Neural cell (in vitro differentiated cells): ENCODE measurements at regions not wholly inside any gene's neighbourhood (a gene's known extent, or its start where the extent isn't known, plus 50 kb on each side); places are given as distances from the start of the nearest gene placed in this dataset.

Experiments
- H2AFZ ChIP-seq: fragments of 200-600, 300-800 bp; sonication (generic), shearing (Covaris generic); 2 replicates; pipeline ENCODE4 v1.6.0; 2014; ENCODE audit warnings: low read depth, mild to moderate bottlenecking, antibody characterized with exemption, low read length, moderate library complexity
- H3F3A ChIP-seq: fragments of 200-600 bp; shearing (Covaris generic); 2 replicates; pipeline ENCODE4 v1.6.1; 2016; ENCODE audit warnings: mild to moderate bottlenecking, moderate library complexity, mixed read lengths, antibody characterized with exemption, low read length; ENCODE audit not compliant: insufficient read depth, poor library complexity, severe bottlenecking
- H3K27ac ChIP-seq: fragments of 200-600, 300-800 bp; sonication (generic), shearing (Covaris generic); 2 replicates; pipeline ENCODE4 v1.5.1; 2014; ENCODE audit warnings: mild to moderate bottlenecking, low read length, moderate library complexity
- H3K27me3 ChIP-seq: fragments of 300-800, 200-600 bp; sonication (generic), shearing (Covaris generic); 2 replicates; pipeline ENCODE4 v1.6.0; 2014; ENCODE audit warnings: mild to moderate bottlenecking, low read depth, low read length, moderate library complexity; ENCODE audit not compliant: insufficient read depth
- H3K36me3 ChIP-seq: fragments of 300-800, 200-600 bp; sonication (generic), shearing (Covaris generic); 2 replicates; pipeline ENCODE4 v1.5.1; 2014; ENCODE audit warnings: mild to moderate bottlenecking, antibody characterized with exemption, low read length, moderate library complexity; ENCODE audit not compliant: insufficient read depth
- H3K4me2 ChIP-seq: fragments of 300-800, 200-600 bp; sonication (generic), shearing (Covaris generic); 2 replicates; pipeline ENCODE4 v1.6.0; 2014; ENCODE audit warnings: mild to moderate bottlenecking, low read length
- H3K4me3 ChIP-seq: fragments of 300-800, 200-600 bp; sonication (generic), shearing (Covaris generic); 2 replicates; pipeline ENCODE4 v1.5.1; 2014; ENCODE audit warnings: mild to moderate bottlenecking, low read length, moderate library complexity
- H3K79me2 ChIP-seq: fragments of 200-600 bp; shearing (Covaris generic); replicated peaks from 2 replicates; pipeline ENCODE4 v1.6.0; 2014; ENCODE audit warnings: mild to moderate bottlenecking, low read length, moderate library complexity; ENCODE audit not compliant: insufficient read depth
- H3K9ac ChIP-seq: fragments of 300-800, 200-600 bp; sonication (generic), shearing (Covaris generic); 2 replicates; pipeline ENCODE4 v1.6.1; 2016; ENCODE audit warnings: mild to moderate bottlenecking, low read length, mixed read lengths
- H3K9me2 ChIP-seq: fragments of 200-600 bp; shearing (Covaris generic); 2 replicates; pipeline ENCODE4 v1.6.1; 2016; ENCODE audit warnings: mild to moderate bottlenecking, low read length, mixed read lengths; ENCODE audit not compliant: insufficient read depth
- H3K9me3 ChIP-seq: fragments of 200-600, 300-800 bp; sonication (generic), shearing (Covaris generic); 2 replicates; pipeline ENCODE4 v1.6.1; 2016; ENCODE audit warnings: mild to moderate bottlenecking, mixed run types, low read length, moderate library complexity, mixed read lengths
- H4K20me1 ChIP-seq: fragments of 200-600 bp; shearing (Covaris generic); 2 replicates; pipeline ENCODE4 v1.6.1; 2016; ENCODE audit warnings: mild to moderate bottlenecking, mixed run types; ENCODE audit not compliant: insufficient read depth
- EP300 ChIP-seq: fragments of 450-650 bp; conservative IDR thresholded peaks from 2 replicates; pipeline ENCODE4 v1.6.1; 2014; ENCODE audit warnings: antibody characterized with exemption, mild to moderate bottlenecking, moderate library complexity; ENCODE audit not compliant: poor library complexity, severe bottlenecking
- EZH2 ChIP-seq: fragments of 200-600, 300-800 bp; shearing (Covaris generic), sonication (generic); IDR thresholded peaks from 2 replicates; pipeline ENCODE4 v1.6.1; 2014; ENCODE audit warnings: antibody characterized with exemption, low read length, borderline replicate concordance, mild to moderate bottlenecking; ENCODE audit not compliant: insufficient read depth, poor library complexity, severe bottlenecking
- MXI1 ChIP-seq: fragments of 450-650 bp; conservative IDR thresholded peaks from 2 replicates; pipeline ENCODE4 v1.6.1; 2014; ENCODE audit warnings: antibody characterized with exemption, mild to moderate bottlenecking; ENCODE audit not compliant: poor library complexity, severe bottlenecking
- POLR2AphosphoS5 ChIP-seq: IDR thresholded peaks from 2 replicates; pipeline ENCODE4 v1.6.1; 2012
- RAD21 ChIP-seq: fragments of 450-650 bp; conservative IDR thresholded peaks from 2 replicates; pipeline ENCODE4 v1.6.1; 2014; ENCODE audit warnings: antibody characterized with exemption, mild to moderate bottlenecking, moderate library complexity
- SMC3 ChIP-seq: fragments of 450-650 bp; conservative IDR thresholded peaks from 2 replicates; pipeline ENCODE4 v1.6.1; 2014; ENCODE audit warnings: antibody characterized with exemption, mild to moderate bottlenecking, moderate library complexity; ENCODE audit not compliant: poor library complexity
- TAF1 ChIP-seq: IDR thresholded peaks from 2 replicates; pipeline ENCODE4 v1.6.1; 2012; ENCODE audit warnings: low read depth
- TF ChIP-seq, protein P1 (sequence below): fragments of 450-650 bp; IDR thresholded peaks from 2 replicates; pipeline ENCODE4 v1.5.1; 2014; ENCODE audit warnings: antibody characterized with exemption, mild to moderate bottlenecking, moderate library complexity; ENCODE audit not compliant: poor library complexity, severe bottlenecking
- TF ChIP-seq, protein P2 (sequence below): IDR thresholded peaks from 2 replicates; pipeline ENCODE4 v1.6.1; 2012; ENCODE audit warnings: borderline replicate concordance

DNA sequence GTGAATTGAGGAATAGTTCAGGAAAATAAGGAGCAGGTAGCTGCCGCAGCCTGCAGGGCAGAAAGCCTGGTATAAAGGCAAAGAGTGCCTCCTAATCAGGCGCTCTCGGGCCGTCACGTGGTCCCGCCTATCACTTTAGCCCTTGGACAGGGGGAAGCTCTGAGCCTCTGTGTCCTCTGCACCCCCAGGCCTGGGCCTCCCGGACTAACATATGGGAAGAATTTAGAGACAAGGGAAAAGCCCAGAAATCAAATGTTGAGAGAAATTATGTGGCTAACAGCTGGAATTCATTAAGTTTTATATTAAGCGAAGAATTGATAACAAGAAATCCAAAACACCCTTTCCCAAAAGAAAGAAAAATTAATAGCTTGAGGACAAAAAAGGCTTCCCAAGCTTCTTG is 417.7 kb downstream of the ATP23 start:
- no peak overlapping the region for H3K4me2 ChIP-seq
- H4K20me1 ChIP-seq, result no peaks in the 10 kb centered on the region
- H3K9me2 ChIP-seq, result no peaks in the 10 kb centered on the region
- no peak overlapping the region for H2AFZ ChIP-seq
- H3K36me3 ChIP-seq, result no peaks in the 10 kb centered on the region
- no peaks in the 10 kb centered on the region for H3K27me3 ChIP-seq
- no peaks in the 10 kb centered on the region for H3F3A ChIP-seq
- H3K79me2 ChIP-seq, result no peaks in the 10 kb centered on the region
- no peak overlapping the region for H3K4me3 ChIP-seq
- TF ChIP-seq, protein P1, sequence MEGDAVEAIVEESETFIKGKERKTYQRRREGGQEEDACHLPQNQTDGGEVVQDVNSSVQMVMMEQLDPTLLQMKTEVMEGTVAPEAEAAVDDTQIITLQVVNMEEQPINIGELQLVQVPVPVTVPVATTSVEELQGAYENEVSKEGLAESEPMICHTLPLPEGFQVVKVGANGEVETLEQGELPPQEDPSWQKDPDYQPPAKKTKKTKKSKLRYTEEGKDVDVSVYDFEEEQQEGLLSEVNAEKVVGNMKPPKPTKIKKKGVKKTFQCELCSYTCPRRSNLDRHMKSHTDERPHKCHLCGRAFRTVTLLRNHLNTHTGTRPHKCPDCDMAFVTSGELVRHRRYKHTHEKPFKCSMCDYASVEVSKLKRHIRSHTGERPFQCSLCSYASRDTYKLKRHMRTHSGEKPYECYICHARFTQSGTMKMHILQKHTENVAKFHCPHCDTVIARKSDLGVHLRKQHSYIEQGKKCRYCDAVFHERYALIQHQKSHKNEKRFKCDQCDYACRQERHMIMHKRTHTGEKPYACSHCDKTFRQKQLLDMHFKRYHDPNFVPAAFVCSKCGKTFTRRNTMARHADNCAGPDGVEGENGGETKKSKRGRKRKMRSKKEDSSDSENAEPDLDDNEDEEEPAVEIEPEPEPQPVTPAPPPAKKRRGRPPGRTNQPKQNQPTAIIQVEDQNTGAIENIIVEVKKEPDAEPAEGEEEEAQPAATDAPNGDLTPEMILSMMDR, result no peak
- TF ChIP-seq, protein P2, sequence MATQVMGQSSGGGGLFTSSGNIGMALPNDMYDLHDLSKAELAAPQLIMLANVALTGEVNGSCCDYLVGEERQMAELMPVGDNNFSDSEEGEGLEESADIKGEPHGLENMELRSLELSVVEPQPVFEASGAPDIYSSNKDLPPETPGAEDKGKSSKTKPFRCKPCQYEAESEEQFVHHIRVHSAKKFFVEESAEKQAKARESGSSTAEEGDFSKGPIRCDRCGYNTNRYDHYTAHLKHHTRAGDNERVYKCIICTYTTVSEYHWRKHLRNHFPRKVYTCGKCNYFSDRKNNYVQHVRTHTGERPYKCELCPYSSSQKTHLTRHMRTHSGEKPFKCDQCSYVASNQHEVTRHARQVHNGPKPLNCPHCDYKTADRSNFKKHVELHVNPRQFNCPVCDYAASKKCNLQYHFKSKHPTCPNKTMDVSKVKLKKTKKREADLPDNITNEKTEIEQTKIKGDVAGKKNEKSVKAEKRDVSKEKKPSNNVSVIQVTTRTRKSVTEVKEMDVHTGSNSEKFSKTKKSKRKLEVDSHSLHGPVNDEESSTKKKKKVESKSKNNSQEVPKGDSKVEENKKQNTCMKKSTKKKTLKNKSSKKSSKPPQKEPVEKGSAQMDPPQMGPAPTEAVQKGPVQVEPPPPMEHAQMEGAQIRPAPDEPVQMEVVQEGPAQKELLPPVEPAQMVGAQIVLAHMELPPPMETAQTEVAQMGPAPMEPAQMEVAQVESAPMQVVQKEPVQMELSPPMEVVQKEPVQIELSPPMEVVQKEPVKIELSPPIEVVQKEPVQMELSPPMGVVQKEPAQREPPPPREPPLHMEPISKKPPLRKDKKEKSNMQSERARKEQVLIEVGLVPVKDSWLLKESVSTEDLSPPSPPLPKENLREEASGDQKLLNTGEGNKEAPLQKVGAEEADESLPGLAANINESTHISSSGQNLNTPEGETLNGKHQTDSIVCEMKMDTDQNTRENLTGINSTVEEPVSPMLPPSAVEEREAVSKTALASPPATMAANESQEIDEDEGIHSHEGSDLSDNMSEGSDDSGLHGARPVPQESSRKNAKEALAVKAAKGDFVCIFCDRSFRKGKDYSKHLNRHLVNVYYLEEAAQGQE, result no peak
- TF ChIP-seq POLR2AphosphoS5 (no peak), EZH2 (no peak), EP300 (no peak), TAF1 (no peak)
- no peak overlapping the region for H3K9ac ChIP-seq
- no peak overlapping the region for H3K27ac ChIP-seq
- H3K9me3 ChIP-seq, result no peaks in the 10 kb centered on the region

DNA sequence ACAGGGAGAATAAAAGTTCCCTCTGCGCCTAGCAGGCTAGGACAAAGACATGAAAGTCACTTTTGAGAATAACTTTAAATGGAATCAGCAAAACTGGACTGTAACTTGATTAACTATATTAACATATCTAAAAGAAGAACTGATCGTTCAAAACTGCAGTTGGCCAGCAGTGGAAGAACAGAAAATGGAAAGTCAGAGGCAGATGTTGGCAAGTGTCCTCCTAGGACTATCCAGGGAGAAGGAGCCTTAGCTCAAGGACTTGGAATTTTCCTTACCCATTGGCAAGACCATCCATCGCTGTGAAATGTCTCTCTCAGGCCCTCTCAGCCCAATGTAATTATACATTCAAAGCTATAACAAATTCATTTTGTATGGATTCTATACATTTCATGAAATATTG is 419.7 kb downstream of the ATP23 start:
- Histone ChIP-seq H3K9me3 (no peaks in the 10 kb centered on the region), H3K4me3 (no peak overlapping the region), H3K27me3 (no peaks in the 10 kb centered on the region), H3K9me2 (no peaks in the 10 kb centered on the region), H3K9ac (no peak overlapping the region), H3K79me2 (no peaks in the 10 kb centered on the region), H3F3A (no peaks in the 10 kb centered on the region), H2AFZ (no peak overlapping the region), H3K27ac (no peak overlapping the region), H4K20me1 (no peaks in the 10 kb centered on the region), H3K4me2 (no peak overlapping the region), H3K36me3 (no peaks in the 10 kb centered on the region)
- TF ChIP-seq TAF1, result no peak
- no peak for TF ChIP-seq RAD21
- TF ChIP-seq EZH2, result no peak
- TF ChIP-seq, protein P2, result no peak
- no peak for TF ChIP-seq SMC3
- TF ChIP-seq EP300, result no peak
- TF ChIP-seq POLR2AphosphoS5, result no peak
- no peak for TF ChIP-seq MXI1
- TF ChIP-seq, protein P1, result no peak
